Body of pancreas (tissue), 4 donors: ENCODE measurements at regions not wholly inside any gene's neighbourhood (a gene's known extent, or its start where the extent isn't known, plus 50 kb on each side); places are given as distances from the start of the nearest gene placed in this dataset.

ENCODE experiments used
- ATAC-seq: fragments of 150-250 bp; one replicate; pipeline ENCODE4 v1.9.1; 2016
- DNase-seq, 4 donors: peaks; one replicate each; pipeline ENCODE4 v3.0.0-alpha.2; 2019
- H3K27ac ChIP-seq, 4 donors: fragments of 200-600 bp; sonication (generic); 1 replicate in 3 of 4; 2 replicates in 1 of 4; pipeline versions ENCODE4 v1.5.1 to v1.6.1; 2016 to 2019; ENCODE audit warnings: mild to moderate bottlenecking in 1 of 4, mixed read lengths in 1 of 4, moderate library complexity in 1 of 4
- H3K27me3 ChIP-seq, 2 donors: fragments of 200-600 bp; sonication (generic); one replicate each; pipeline ENCODE4 v1.6.0; 2016; ENCODE audit warnings: mild to moderate bottlenecking in 1 of 2
- H3K36me3 ChIP-seq, 2 donors: fragments of 200-600 bp; sonication (generic); replicated peaks in 1 of 2; 2 replicates each; pipeline ENCODE4 v1.5.1; 2016; ENCODE audit warnings: low read depth in 2 of 2; ENCODE audit not compliant: insufficient read depth in 1 of 2
- H3K4me1 ChIP-seq: fragments of 200-600 bp; sonication (generic); one replicate; pipeline ENCODE4 v1.6.0; 2016
- H3K4me3 ChIP-seq, 2 donors: fragments of 200-600 bp; sonication (generic); 1 replicate in 1 of 2; 2 replicates in 1 of 2; pipeline ENCODE4 v1.5.1; 2016 to 2019
- H3K9me3 ChIP-seq, 3 donors: fragments of 200-600 bp; sonication (generic); 1 replicate in 2 of 3; 2 replicates in 1 of 3; pipeline ENCODE4 v1.5.1; 2016
- POLR2A ChIP-seq, 3 donors: fragments of 450-650 bp; IDR thresholded peaks; one replicate each; pipeline ENCODE4 v1.6.1; 2016; ENCODE audit warnings: antibody characterized with exemption in 3 of 3, mild to moderate bottlenecking in 2 of 3
- WGBS, 2 donors: methylation state at CpG; one replicate each; pipeline ENCODE4 v1.1.5; 2017; 5-methylcytosine and 5-hydroxymethylcytosine counted together
- intact Hi-C: fragments of 100-400 bp; cut with DNase I; formaldehyde crosslinking; loops from one replicate; pipeline ENCODE4 v1.15.1; 2023
- TF ChIP-seq, protein P1 (sequence below), 7 experiments: fragments of 450-650 bp in 4 of 7; fragments of 200-600 bp in 3 of 7; sonication (generic) in 3 of 7; IDR thresholded peaks; one replicate each; pipeline ENCODE4 v1.5.1; 2016 to 2019; ENCODE audit warnings: antibody characterized with exemption in 7 of 7

- WGBS, 2 donors: 42 to 49% methylated on average over 2 of the region's 2 CpGs
- Histone ChIP-seq H3K4me1 (no peaks in the 10 kb centered on the region), H3K9me3 (no peaks in the 10 kb centered on the region), H3K4me3 (no peak overlapping the region), H3K27ac (no peak overlapping the region), H3K36me3 (no peaks in the 10 kb centered on the region), H3K27me3 (no peaks in the 10 kb centered on the region)
- intact Hi-C loops: no loop called here
- TF ChIP-seq, protein P1, sequence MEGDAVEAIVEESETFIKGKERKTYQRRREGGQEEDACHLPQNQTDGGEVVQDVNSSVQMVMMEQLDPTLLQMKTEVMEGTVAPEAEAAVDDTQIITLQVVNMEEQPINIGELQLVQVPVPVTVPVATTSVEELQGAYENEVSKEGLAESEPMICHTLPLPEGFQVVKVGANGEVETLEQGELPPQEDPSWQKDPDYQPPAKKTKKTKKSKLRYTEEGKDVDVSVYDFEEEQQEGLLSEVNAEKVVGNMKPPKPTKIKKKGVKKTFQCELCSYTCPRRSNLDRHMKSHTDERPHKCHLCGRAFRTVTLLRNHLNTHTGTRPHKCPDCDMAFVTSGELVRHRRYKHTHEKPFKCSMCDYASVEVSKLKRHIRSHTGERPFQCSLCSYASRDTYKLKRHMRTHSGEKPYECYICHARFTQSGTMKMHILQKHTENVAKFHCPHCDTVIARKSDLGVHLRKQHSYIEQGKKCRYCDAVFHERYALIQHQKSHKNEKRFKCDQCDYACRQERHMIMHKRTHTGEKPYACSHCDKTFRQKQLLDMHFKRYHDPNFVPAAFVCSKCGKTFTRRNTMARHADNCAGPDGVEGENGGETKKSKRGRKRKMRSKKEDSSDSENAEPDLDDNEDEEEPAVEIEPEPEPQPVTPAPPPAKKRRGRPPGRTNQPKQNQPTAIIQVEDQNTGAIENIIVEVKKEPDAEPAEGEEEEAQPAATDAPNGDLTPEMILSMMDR (IDR thresholded peaks at IDR 0.05): no peak
- no peak for TF ChIP-seq POLR2A (IDR thresholded peaks at IDR 0.05)
- ATAC-seq: no peak
- peak in 1 of 4 donors; percentile 17 for DNase-seq
These were observed 530.6 kb upstream of the IL12A start for GRCh38 chr3:159458010-159458409.

- Histone ChIP-seq H3K36me3 (no peaks in the 10 kb centered on the region), H3K9me3 (no peaks in the 10 kb centered on the region), H3K4me3 (no peak overlapping the region), H3K27ac (no peak overlapping the region), H3K27me3 (no peaks in the 10 kb centered on the region), H3K4me1 (no peaks in the 10 kb centered on the region)
- no peak for DNase-seq
- WGBS, 2 donors: 29 to 44% methylated on average over 2 of the region's 2 CpGs
- no peak for ATAC-seq
- intact Hi-C loops: no loop called here
- no peak for TF ChIP-seq POLR2A (IDR thresholded peaks at IDR 0.05)
- TF ChIP-seq, protein P1 (IDR thresholded peaks at IDR 0.05): no peak
These were observed 529.7 kb upstream of the IL12A start for GRCh38 chr3:159458982-159459381.

DNA sequence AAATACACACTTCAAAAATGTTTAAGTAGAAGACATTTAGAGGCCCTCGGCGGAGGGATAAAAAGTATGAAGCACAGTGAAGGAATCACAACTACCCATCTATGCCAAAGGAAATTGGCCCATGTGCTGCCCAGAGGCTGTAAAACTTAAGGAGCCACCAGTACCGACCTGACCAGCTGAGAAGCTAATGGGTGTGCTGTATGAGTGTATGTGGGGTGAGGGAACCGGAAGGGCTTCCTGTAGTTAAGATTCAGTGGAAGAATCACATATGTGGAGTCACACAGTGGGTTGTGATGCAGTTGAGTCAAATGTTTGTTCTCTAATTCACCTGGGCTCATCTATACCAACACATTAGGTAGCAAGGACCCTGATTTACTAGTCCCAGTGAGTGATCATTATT, 516.0 kb upstream of the IL12A start:
- intact Hi-C loops: no loop called here
- DNase-seq: no peak
- Histone ChIP-seq H3K27ac (no peak overlapping the region), H3K27me3 (no peaks in the 10 kb centered on the region), H3K9me3 (no peaks in the 10 kb centered on the region), H3K36me3 (no peaks in the 10 kb centered on the region), H3K4me3 (no peak overlapping the region), H3K4me1 (no peaks in the 10 kb centered on the region)
- ATAC-seq: no peak
- WGBS, 2 donors: 62% methylated on average over 4 of the region's 4 CpGs
- TF ChIP-seq POLR2A (IDR thresholded peaks at IDR 0.05): no peak
- TF ChIP-seq, protein P1 (IDR thresholded peaks at IDR 0.05): no peak

GRCh38 chr3:159473206-159473605, 515.4 kb upstream of the IL12A start:
- 55 to 66% methylated on average over 1 of the region's 1 CpG for WGBS, 2 donors
- Histone ChIP-seq H3K27ac (no peak overlapping the region), H3K36me3 (no peaks in the 10 kb centered on the region), H3K4me3 (no peak overlapping the region), H3K27me3 (no peaks in the 10 kb centered on the region), H3K4me1 (no peaks in the 10 kb centered on the region), H3K9me3 (peaks cover 0 to 1% (median 0%) of the 10 kb centered on the region in 3 donors)
- ATAC-seq (no peak), DNase-seq (no peak)
- no peak for TF ChIP-seq POLR2A (IDR thresholded peaks at IDR 0.05)
- TF ChIP-seq, protein P1 (IDR thresholded peaks at IDR 0.05): no peak
- intact Hi-C loops: no loop called here

GRCh38 chr3:159480046-159480445, 508.6 kb upstream of the IL12A start:
- Histone ChIP-seq H3K27ac (no peak overlapping the region), H3K4me3 (no peak overlapping the region), H3K27me3 (no peaks in the 10 kb centered on the region), H3K9me3 (peaks cover 0 to 5% (median 0%) of the 10 kb centered on the region in 3 donors), H3K36me3 (no peaks in the 10 kb centered on the region), H3K4me1 (no peaks in the 10 kb centered on the region)
- no peak for ATAC-seq
- DNase-seq: no peak
- intact Hi-C loops: no loop called here
- TF ChIP-seq POLR2A (IDR thresholded peaks at IDR 0.05): no peak
- TF ChIP-seq, protein P1 (IDR thresholded peaks at IDR 0.05): no peak
